GM21576 (cell line): ENCODE measurements at regions not wholly inside any gene's neighbourhood (a gene's known extent, or its start where the extent isn't known, plus 50 kb on each side); places are given as distances from the start of the nearest gene placed in this dataset.
A peak's percentile ranks its signal among the peaks of the same experiment; 100 is the strongest.
"Not testable (repeated sequence)": the region's sequence is repeated elsewhere in the genome, so short reads cannot be mapped to it uniquely, and the experiment has no call there.

Experiments
- ATAC-seq: cut with Tn5 transposase; IDR thresholded peaks from one replicate; pipeline ENCODE4 v1.9.1; 2021; ENCODE audit warnings: mild to moderate bottlenecking, moderate library complexity; ENCODE audit not compliant: unreplicated experiment

DNA sequence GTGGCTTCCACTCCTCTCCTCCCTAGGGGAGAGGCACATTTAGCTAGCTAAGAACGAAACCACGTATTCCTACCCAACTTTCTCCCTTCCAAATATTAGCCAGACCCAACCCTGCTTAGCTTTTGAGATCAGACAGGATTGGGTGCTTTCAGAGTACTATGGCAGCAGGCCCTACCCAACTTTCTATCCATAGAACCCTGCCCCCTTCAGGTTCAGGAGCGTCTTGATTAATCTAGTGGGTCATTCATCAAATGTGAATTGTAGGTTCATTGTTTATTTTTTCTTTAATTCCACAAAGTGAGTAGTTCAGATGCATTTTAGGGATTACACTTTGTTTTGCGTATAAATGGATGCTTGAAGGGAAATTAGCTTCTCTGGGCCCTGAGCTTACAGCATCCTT lies 188.3 kb downstream of the MIB1 start:
- ATAC-seq, result no peak

DNA sequence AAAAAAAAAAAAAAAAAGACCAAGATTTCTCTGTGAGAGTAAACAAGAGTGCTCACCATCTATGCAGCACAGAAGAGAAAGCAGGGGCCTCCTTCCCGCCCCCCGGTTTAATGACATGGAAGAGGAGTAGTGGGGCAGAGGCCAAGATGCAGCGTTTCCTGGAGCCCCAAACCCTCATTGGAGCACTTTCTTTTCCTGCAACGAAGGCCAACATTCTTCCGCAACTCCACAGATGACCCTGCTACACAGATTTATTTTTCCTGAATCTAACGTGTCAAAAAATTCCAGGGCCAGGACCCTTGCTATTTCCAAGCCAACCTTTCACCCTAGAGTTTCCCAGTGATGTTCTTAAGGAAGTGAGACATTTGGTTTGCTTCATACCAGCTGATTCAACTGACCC lies 189.6 kb downstream of the MIB1 start:
- no peak for ATAC-seq

GRCh38 chr18:21933931-21934765 lies 193.6 kb downstream of the MIB1 start:
- ATAC-seq, result no peak

GRCh38 chr18:21934766-21935015 lies 194.1 kb downstream of the MIB1 start:
- no peak for ATAC-seq

DNA sequence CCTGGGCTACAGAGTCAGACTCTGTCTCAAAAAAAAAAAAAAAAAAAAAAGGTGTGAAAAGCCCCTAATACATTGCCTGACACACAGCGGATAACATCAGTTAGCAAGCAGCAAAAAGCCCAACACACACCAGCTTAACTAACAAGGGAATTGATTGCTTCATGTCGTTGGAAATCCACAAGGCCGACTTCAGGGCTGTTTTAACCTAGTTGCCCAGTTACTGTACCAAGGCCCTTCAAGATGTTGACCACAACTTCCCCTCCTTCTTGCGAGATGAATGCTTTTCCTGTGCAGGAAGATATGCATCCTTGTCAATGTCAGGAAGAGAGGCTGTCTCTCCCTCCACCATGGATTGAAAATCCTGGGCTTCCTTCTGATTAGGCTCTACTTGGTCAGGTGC lies 202.9 kb downstream of the MIB1 start:
- ATAC-seq, result no peak

GRCh38 chr18:21949326-21950015 lies 208.9 kb downstream of the MIB1 start:
- ATAC-seq, result no peak

DNA sequence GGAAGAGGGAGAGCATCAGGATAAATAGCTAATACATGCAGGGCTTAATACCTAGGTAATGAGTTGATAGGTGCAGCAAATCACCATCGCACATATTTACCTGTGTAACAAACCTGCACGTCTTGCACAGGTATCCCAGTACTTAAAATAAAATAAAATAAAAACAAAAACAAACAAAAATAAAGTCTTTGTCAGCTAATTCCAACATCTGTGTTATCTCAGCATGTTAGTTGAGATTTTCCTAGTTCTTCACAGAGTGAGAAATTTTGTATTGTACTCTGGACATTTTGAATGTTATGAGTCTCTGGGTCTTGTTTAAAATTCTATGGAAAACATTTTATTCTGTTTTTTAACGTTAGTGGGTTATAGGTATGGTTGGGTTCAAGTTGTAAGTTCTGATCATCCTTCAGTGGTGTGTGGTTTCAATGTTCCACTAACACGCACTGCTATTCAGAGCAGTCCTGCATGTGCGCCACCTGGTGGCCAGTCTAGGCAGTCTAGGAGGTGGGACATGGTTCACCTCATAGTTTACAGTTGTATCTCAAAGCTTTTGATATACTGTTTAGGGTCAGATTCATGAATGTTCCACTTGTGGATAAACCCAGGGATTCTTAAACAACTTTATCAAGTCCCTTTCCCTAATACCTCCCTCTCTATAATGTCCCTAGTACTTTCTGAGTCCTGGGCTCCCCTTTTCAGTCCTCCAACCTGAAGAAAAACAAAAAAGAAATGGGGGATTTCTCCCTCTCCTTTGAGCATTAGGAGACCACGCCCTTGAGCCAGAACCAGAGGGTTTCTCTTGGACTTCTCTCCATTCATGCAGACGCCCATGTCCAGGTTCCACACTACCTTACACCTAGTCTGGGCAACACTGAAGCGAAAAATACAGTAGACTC lies 213.4 kb upstream of the GATA6 start:
- peak; percentile 93 for ATAC-seq

DNA sequence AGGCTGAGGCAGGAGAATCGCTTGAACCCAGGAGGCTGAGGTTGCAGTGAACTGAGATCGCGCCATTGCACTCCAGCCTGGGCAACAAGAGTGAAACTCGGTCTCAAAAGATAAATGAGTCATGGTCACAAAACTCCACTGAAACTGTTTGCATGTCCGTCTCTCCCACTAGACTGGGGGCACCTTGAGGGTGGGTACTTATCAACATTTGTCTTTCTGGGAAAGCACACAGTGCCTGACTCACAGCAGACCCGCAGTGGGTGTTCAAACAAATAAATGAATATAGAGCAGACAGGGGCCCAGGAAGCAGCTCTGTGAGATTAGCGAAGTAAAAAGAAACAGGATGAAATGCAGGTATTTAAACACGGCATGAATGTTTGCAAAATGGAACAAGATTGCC lies 211.1 kb upstream of the GATA6 start:
- no peak for ATAC-seq

GRCh38 chr18:21958707-21959450 lies 210.5 kb upstream of the GATA6 start:
- no peak for ATAC-seq

- ATAC-seq, result no peak
Measured at GRCh38 chr18:21960189-21960588, 209.2 kb upstream of the GATA6 start.

GRCh38 chr18:21963336-21963735 lies 206.1 kb upstream of the GATA6 start:
- ATAC-seq, result no peak

DNA sequence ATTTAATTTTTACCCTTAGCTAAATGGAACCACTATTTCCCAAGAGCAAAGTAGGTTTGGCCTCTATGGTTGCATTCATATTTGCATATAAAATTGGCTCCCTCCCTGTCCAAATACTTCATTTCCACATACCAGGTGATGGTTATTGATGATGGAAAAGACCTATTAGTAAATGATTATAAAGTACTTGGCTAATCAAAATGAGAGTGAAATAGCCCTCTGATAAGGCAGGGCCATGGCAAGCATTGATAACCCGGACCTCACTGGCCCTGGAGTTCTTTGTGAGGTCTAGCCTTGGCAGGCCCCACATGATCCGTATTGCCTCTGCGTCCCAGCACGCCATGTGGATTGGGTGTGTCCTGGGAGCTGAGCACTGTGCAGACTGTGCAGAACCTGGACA lies 201.1 kb upstream of the GATA6 start:
- ATAC-seq, result no peak

DNA sequence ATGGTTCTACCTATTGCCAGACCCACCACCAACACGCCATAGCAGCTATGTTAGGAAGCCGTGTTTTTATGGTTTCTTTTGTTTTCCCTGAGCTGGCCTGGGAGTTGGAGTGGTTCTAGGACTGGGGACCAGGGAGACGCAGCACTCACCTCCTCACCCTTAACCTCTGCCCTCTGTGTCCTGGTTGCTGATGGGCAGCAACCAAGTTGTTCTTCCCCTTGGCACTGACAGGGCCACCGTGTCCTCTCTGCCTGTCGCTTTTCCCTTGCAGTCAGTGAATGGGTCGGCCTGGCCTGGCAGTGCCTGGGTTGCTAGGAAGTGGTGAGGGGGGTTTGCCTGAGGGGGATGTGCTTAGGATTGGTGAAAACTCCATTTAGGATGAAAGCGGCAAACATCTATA lies 197.1 kb upstream of the GATA6 start:
- no peak for ATAC-seq

DNA sequence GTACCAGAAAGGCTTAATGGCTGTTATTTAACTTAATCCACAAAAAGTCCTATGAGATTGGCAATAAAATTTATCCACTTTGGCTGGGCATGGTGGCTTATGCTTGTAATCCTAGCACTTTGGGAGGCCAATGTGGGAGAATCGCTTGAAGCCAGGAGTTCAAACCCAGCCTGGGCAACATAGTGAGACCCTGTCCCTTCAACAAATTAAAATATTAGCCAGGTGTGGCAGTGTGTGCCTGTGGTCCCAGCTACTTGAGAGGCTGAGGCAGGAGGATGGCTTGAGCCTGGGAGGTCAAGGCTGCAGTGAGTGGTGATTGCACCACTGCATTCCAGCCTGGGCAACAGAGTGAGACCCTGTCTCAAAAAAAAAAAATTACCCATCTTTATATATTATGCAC lies 193.4 kb upstream of the GATA6 start:
- not testable (repeated sequence) for ATAC-seq

DNA sequence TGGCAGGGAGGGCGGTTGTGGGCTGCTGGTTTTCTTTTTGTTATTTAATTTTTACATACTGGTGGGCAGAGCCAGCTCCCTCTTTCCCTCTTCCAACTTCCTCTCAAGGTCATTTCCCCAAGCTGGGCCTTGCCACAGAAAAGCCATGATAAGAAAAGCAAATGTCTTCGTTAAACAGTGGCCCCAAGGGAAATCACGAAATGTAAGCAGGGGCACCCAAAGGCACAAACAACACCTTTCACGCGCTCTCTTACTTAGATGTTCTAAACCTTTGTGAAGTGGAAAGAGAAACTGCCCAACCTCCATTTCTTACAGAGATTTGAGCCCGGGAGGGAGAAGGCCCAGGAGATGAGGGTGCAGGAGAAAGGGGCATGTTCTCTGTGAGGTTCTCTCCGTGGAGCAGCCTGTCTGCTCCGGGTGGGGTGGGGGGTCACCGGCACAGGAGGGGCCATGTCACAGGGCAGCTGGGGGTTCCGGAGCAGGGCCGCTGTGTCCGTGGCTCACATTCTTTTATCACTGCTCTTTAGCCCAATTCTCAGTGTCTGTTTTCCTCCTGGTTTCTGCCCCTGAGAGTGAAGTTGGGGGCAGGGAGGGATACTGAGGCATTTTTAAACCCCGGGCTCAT lies 190.7 kb upstream of the GATA6 start:
- ATAC-seq, result no peak

GRCh38 chr18:21979171-21979560 lies 190.2 kb upstream of the GATA6 start:
- no peak for ATAC-seq

DNA sequence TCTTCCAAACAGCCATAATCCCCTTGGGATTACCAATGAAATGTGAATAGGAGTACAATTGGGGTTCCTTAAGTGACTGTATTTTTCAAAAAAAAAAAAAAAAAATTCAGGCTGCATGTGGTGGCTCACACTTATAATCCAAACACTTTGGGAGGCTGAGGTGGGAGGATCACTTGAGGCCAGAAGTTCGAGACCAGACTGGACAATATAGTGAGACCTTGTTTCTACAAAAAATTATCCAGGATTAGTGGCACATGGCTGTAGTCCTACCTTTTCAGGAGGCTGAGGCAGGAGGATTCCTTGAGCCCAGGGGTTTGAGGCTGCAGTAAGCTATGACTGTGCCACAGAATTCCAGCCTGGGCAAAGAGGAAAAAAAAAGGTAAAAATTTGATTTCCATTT lies 189.6 kb upstream of the GATA6 start:
- no peak for ATAC-seq

DNA sequence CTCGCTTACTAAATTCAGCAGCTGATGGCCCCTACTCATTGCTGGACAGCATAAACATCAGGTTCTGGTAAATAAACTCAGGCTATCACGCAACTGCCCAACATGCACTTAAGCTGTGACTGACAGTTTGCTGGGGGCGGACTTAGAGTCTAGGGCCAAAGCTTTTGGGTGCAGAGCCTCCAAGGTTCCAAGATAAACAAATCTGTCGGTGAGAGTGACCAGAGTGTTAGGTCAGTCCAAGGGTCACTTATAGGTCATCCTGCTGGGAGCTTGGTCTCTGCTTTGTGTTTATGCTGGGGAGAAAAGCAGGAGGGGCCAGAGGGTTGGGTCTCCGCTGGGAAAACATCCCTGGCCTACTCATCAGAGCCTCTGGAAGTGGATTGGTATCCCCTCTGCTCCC lies 188.6 kb upstream of the GATA6 start:
- no peak for ATAC-seq

DNA sequence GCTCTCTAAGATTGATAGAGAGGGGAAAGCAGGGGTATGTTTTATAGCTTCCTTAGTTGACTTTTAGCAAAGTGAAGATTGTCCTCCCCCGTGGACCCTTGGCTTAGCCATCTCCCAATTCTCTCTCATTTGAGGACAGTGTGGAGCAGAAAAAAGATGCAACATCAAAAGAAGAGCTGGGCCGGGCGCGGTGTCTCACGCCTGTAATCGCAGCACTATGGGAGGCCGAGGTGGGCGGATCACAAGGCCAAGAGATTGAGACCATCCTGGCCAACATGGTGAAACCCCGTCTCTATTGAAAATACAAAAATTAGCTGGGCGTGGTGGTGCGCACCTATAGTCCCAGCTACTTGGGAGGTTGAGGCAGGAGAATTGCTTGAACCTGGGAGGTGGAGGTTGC lies 187.9 kb upstream of the GATA6 start:
- ATAC-seq, result not testable (repeated sequence)

- no peak for ATAC-seq
Measured at GRCh38 chr18:21991081-21991534, 178.3 kb upstream of the GATA6 start.

GRCh38 chr18:21991886-21992285 lies 177.5 kb upstream of the GATA6 start:
- ATAC-seq, result no peak
